Calu3 (cell line): ENCODE measurements at regions not wholly inside any gene's neighbourhood (a gene's known extent, or its start where the extent isn't known, plus 50 kb on each side); places are given as distances from the start of the nearest gene placed in this dataset.

Experiments used
- BruUV-seq: library from RNA; stranded (reverse); fragments of 400-500 nt; replicated peaks from 2 replicates; lab custom pipeline; 2021; lab: Mats Ljungman, UMichigan
- CTCF ChIA-PET: fragments of 300-600 bp; sonication (Branson Sonifier 250); formaldehyde crosslinking; loops from one replicate; lab custom pipeline; 2022; ENCODE audit warnings: antibody characterized with exemption; lab: Charles Lee
- DNase-seq: peaks from one replicate; pipeline ENCODE4 v3.0.0; 2022
- H3K27ac Mint-ChIP-seq: one replicate; pipeline ENCODE4 v1.8.0; 2022; ENCODE audit warnings: mixed read lengths; ENCODE audit not compliant: unreplicated experiment
- H3K27me3 Mint-ChIP-seq: one replicate; pipeline ENCODE4 v1.8.0; 2022; ENCODE audit warnings: mixed read lengths; ENCODE audit not compliant: unreplicated experiment
- H3K36me3 Mint-ChIP-seq: one replicate; pipeline ENCODE4 v1.8.0; 2022; ENCODE audit warnings: mild to moderate bottlenecking, moderate library complexity, mixed read lengths; ENCODE audit not compliant: insufficient read depth, unreplicated experiment
- H3K4me1 Mint-ChIP-seq: one replicate; pipeline ENCODE4 v1.8.0; 2022; ENCODE audit warnings: mild to moderate bottlenecking, low read depth, mixed read lengths; ENCODE audit not compliant: unreplicated experiment
- H3K4me3 Mint-ChIP-seq: one replicate; pipeline ENCODE4 v1.8.0; 2022; ENCODE audit warnings: mild to moderate bottlenecking, low read depth, moderate library complexity, mixed read lengths; ENCODE audit not compliant: unreplicated experiment
- H3K9me3 Mint-ChIP-seq: one replicate; pipeline ENCODE4 v1.8.0; 2022; ENCODE audit warnings: low read depth, mixed read lengths; ENCODE audit not compliant: unreplicated experiment
- CTCF ChIP-seq: fragments of 200-600 bp; IDR thresholded peaks from one replicate; pipeline ENCODE4 v1.8.0; 2022; ENCODE audit warnings: antibody characterized with exemption; ENCODE audit not compliant: unreplicated experiment
- intact Hi-C: fragments of 100-400 bp; cut with micrococcal nuclease; formaldehyde crosslinking; loops from one replicate; pipeline ENCODE4 v1.10.0; 2022; ENCODE audit not compliant: unreplicated experiment

GRCh38 chr4:128690011-128690410 lies 119.5 kb upstream of the JADE1 start:
- Mint-ChIP-seq H3K4me1 (peaks cover 23% of the 10 kb centered on the region), H3K27ac (no peak overlapping the region), H3K4me3 (no peak overlapping the region), H3K36me3 (no peaks in the 10 kb centered on the region), H3K9me3 (peaks cover 2% of the 10 kb centered on the region), H3K27me3 (no peaks in the 10 kb centered on the region)
- intact Hi-C loops, result no loop called here
- no peak for DNase-seq
- BruUV-seq, result no TSS peak
- CTCF ChIA-PET, result interaction anchor here (0.6 kb wide), 1 partner anchor 80 kb away, joined by 5 read pairs; no protein-coding TSS in a partner anchor
- no peak for TF ChIP-seq CTCF

GRCh38 chr4:128688846-128689437 lies 120.6 kb upstream of the JADE1 start:
- TF ChIP-seq CTCF, result no peak
- Mint-ChIP-seq H3K36me3 (no peaks in the 10 kb centered on the region), H3K27me3 (no peaks in the 10 kb centered on the region), H3K4me3 (no peak overlapping the region), H3K9me3 (peaks cover 2% of the 10 kb centered on the region), H3K4me1 (peaks cover 23% of the 10 kb centered on the region), H3K27ac (no peak overlapping the region)
- intact Hi-C loops, result no loop called here
- CTCF ChIA-PET, result no interaction called here
- BruUV-seq, result no TSS peak
- no peak for DNase-seq

GRCh38 chr4:128688033-128688721 lies 121.3 kb upstream of the JADE1 start:
- peaks cover 2% of the 10 kb centered on the region for H3K9me3 Mint-ChIP-seq
- no peak for DNase-seq
- peaks cover 23% of the 10 kb centered on the region for H3K4me1 Mint-ChIP-seq
- H3K27me3 Mint-ChIP-seq, result no peaks in the 10 kb centered on the region
- no peaks in the 10 kb centered on the region for H3K36me3 Mint-ChIP-seq
- H3K27ac Mint-ChIP-seq, result no peak overlapping the region
- intact Hi-C loops, result no loop called here
- no peak overlapping the region for H3K4me3 Mint-ChIP-seq
- no TSS peak for BruUV-seq
- CTCF ChIA-PET, result interaction anchor here (0.6 kb wide), 1 partner anchor 628 kb away, joined by 9 read pairs; no protein-coding TSS in a partner anchor
- no peak for TF ChIP-seq CTCF

- H3K27ac Mint-ChIP-seq, result no peak overlapping the region
- DNase-seq, result no peak
- no peaks in the 10 kb centered on the region for H3K27me3 Mint-ChIP-seq
- H3K36me3 Mint-ChIP-seq, result no peaks in the 10 kb centered on the region
- peaks cover 23% of the 10 kb centered on the region for H3K4me1 Mint-ChIP-seq
- no peaks in the 10 kb centered on the region for H3K9me3 Mint-ChIP-seq
- intact Hi-C loops, result no loop called here
- CTCF ChIA-PET, result no interaction called here
- no peak for TF ChIP-seq CTCF
- H3K4me3 Mint-ChIP-seq, result no peak overlapping the region
- BruUV-seq, result no TSS peak
Measured at GRCh38 chr4:128686810-128687209, 122.7 kb upstream of the JADE1 start.
